Brain microvascular endothelial cell (primary cell): ENCODE measurements at regions not wholly inside any gene's neighbourhood (a gene's known extent, or its start where the extent isn't known, plus 50 kb on each side); places are given as distances from the start of the nearest gene placed in this dataset.

Experiments
- DNase-seq: peaks from one replicate; pipeline ENCODE4 v3.0.0-alpha.2; 2020
- H3K27ac ChIP-seq: fragments of 250-450 bp; sonication (Bioruptor Pico); 2 replicates; pipeline ENCODE4 v1.5.1; 2020; ENCODE audit warnings: mild to moderate bottlenecking, moderate library complexity
- H3K27me3 ChIP-seq: fragments of 250-450 bp; sonication (Bioruptor Pico); replicated peaks from 2 replicates; pipeline ENCODE4 v1.5.1; 2020; ENCODE audit warnings: mild to moderate bottlenecking
- H3K36me3 ChIP-seq: fragments of 250-450 bp; sonication (Bioruptor Pico); replicated peaks from 2 replicates; pipeline ENCODE4 v1.5.1; 2020; ENCODE audit warnings: mild to moderate bottlenecking
- H3K4me3 ChIP-seq: 2 replicates; pipeline ENCODE4 v1.5.1; 2011; ENCODE audit warnings: low read depth, mild to moderate bottlenecking, control low read depth, low read length, moderate library complexity
- in situ Hi-C: cut with HindIII; loops from 2 replicates; pipeline ENCODE4 v1.10.0; 2017; ENCODE audit warnings: low sequenced_read_pairs, low pct_ligation_motif_present
- TF ChIP-seq, protein P1 (sequence below): IDR thresholded peaks from 2 replicates; pipeline ENCODE4 v1.5.1; 2011; ENCODE audit warnings: low read depth, mild to moderate bottlenecking, moderate library complexity, low read length, control low read depth, inconsistent platforms; ENCODE audit errors: missing control alignments

DNA sequence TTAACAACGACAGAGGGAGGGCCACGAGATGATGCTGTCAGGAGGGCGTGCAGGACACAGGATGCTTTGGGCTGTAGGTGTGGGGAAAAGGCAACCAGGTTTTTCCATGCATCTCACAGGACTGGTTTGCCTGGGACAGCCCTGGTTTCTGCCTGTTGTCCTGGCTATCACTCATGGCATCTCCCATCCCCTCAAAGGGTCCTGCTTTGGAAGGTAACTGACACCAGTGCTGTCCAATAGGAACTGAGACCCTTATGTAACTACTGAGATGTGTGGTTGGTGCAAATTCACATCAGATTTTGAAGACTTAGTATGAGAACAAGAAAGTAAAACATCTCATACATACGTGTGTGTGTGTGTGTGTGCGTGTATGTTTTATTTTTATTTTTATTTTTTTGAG is 144.2 kb downstream of the URI1 start:
- Histone ChIP-seq H3K27me3 (no peaks in the 10 kb centered on the region), H3K27ac (no peak overlapping the region), H3K4me3 (no peak overlapping the region), H3K36me3 (no peaks in the 10 kb centered on the region)
- TF ChIP-seq, protein P1, sequence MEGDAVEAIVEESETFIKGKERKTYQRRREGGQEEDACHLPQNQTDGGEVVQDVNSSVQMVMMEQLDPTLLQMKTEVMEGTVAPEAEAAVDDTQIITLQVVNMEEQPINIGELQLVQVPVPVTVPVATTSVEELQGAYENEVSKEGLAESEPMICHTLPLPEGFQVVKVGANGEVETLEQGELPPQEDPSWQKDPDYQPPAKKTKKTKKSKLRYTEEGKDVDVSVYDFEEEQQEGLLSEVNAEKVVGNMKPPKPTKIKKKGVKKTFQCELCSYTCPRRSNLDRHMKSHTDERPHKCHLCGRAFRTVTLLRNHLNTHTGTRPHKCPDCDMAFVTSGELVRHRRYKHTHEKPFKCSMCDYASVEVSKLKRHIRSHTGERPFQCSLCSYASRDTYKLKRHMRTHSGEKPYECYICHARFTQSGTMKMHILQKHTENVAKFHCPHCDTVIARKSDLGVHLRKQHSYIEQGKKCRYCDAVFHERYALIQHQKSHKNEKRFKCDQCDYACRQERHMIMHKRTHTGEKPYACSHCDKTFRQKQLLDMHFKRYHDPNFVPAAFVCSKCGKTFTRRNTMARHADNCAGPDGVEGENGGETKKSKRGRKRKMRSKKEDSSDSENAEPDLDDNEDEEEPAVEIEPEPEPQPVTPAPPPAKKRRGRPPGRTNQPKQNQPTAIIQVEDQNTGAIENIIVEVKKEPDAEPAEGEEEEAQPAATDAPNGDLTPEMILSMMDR, result no peak
- in situ Hi-C loops, result no loop called here
- DNase-seq, result no peak

DNA sequence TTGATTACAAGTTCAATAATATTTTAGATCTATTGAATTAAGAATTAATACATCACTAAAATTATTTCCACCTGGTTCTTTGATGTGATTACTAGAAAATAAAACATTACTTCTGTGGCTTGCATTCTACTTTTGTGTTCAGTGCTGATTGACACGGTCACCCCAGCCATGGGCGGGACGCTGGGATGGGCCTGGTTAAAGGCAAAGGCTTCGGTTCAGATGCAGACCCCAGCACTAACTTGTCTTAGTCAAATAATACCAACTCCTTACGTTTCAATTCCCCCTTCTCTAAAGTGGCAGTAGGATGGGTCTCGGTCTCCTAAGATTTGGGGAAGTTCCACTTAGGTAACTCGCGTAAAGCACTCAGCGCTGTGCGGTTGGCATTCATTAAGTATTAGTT is 144.9 kb downstream of the URI1 start:
- in situ Hi-C loops, result no loop called here
- Histone ChIP-seq H3K36me3 (no peaks in the 10 kb centered on the region), H3K27ac (no peak overlapping the region), H3K4me3 (no peak overlapping the region), H3K27me3 (no peaks in the 10 kb centered on the region)
- TF ChIP-seq, protein P1, result no peak
- no peak for DNase-seq

DNA sequence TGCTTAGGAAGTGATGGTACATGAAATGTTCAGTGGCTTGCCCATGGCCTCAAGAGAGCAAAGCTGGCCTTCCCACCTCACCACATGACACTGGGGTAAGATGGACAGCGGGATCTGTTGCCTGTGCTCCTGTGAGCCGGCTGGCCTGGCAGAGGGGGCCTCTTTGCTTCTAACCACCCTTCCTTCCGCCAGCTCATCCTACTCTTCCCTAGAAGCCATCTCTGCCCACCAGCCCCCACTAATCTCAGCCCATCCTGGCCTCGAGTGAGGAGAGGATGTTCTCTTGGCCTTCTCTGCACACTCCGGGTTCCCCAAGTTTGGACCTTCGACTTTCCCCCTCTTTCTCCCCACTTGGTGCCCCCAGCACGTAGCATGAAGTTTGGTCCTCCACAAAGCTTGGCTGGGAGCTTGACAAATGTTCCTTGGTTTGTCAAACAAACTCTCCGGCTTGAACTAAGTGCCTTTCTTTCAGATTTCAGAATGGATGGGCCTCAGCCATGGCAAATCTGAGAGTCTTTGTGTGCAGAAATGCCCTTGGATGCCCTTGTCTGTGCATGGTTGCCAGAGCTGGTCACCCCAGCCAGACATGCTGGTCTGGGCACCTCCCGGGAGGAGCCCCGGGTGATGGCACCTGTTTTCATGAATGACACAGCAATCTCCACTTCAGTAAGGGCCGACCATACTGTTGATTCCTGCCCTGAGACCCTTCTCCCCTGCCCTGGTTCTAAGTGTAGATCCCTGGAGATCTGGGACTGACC is 145.5 kb downstream of the URI1 start:
- in situ Hi-C loops, result no loop called here
- TF ChIP-seq, protein P1, result no peak
- Histone ChIP-seq H3K4me3 (no peak overlapping the region), H3K36me3 (no peaks in the 10 kb centered on the region), H3K27me3 (no peaks in the 10 kb centered on the region), H3K27ac (no peak overlapping the region)
- DNase-seq, result no peak

DNA sequence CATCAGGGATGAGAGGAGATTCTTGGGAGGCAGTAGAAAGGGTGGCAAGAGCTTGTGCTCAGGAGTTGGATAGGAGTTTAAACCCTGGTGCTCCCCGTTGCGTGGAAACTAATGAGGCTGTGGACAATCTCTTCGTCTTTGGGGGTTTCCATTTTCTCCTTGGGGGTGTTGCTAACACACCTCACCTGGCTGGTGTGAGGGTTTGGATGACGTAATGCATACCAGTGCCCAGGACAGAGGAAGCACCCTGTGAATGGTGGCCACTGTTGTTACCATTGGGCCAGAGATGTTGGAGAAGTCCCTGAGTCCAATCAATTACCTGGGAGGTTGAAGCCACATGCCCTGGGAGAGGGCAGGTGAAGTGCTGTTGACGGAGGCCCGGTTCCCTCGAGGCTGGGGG is 146.5 kb downstream of the URI1 start:
- Histone ChIP-seq H3K4me3 (no peak overlapping the region), H3K27me3 (no peaks in the 10 kb centered on the region), H3K36me3 (no peaks in the 10 kb centered on the region), H3K27ac (no peak overlapping the region)
- TF ChIP-seq, protein P1, result no peak
- in situ Hi-C loops, result no loop called here
- DNase-seq, result no peak

DNA sequence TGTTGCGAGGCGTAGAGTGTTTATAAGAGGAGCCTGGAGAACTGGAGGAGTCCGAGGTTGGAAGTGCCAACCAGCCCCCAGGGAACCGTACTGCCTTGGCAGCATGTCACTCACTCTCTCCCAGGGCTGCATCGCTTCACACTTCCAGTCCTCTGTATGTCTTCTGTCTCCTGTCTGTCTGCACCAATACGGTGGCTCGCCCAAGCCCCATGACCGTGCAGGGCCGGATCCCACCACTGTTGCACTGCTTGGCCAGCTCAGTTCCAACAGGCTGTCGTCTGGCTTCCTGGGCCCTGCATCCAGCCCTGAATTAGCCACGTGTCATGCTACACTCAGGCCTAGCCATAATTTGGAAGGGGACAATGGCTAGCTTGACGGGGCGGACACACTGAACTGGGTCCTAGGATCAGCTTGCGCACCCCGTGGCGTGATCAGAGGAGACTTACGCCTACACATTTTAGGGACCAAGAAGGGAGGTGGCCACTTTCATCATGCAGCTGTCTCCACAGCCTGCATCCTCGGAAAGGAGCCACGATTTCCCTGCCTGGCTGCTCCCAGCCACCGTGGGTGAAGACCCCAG is 147.1 kb downstream of the URI1 start:
- TF ChIP-seq, protein P1, result no peak
- H3K36me3 ChIP-seq, result no peaks in the 10 kb centered on the region
- in situ Hi-C loops, result no loop called here
- H3K27ac ChIP-seq, result no peak overlapping the region
- DNase-seq, result no peak
- no peak overlapping the region for H3K4me3 ChIP-seq
- H3K27me3 ChIP-seq, result no peaks in the 10 kb centered on the region

DNA sequence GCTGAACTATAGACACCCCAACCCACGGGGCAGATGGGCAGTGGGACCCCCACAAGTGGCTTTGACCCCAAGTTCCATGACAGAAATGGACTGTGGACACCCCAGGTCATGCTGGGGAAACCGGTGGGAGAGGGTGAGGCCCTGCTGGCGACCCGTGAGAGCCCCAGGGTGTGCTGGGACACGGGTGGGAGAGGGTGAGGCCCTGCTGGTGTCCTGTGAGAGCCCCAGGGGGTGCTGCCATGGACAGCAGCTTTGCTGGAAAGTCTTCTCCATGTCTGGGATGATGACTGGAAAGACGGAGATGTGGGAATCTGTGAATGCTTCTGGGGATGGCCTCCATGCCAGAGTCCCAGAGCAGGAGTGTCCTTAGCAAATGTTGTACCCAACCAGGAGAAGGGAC is 148.4 kb downstream of the URI1 start:
- in situ Hi-C loops, result no loop called here
- Histone ChIP-seq H3K36me3 (no peaks in the 10 kb centered on the region), H3K27me3 (no peaks in the 10 kb centered on the region), H3K4me3 (no peak overlapping the region), H3K27ac (no peak overlapping the region)
- TF ChIP-seq, protein P1, result no peak
- no peak for DNase-seq
